GM12878 (cell line): ENCODE measurements at regions not wholly inside any gene's neighbourhood (a gene's known extent, or its start where the extent isn't known, plus 50 kb on each side); places are given as distances from the start of the nearest gene placed in this dataset.

ENCODE experiments used
- ATAC-seq: fragments of 200-7000 bp; cut with Tn5 transposase; 3 replicates; pipeline ENCODE4 v1.9.1; 2020; ENCODE audit warnings: mild to moderate bottlenecking, moderate library complexity
- BruUV-seq: library from RNA; stranded (reverse); fragments of 400-500 nt; replicated peaks from 2 replicates; lab custom pipeline; 2021; lab: Mats Ljungman, UMichigan
- CTCF ChIA-PET: fragments of 300-600 bp; sonication (Branson Sonifier 250); formaldehyde crosslinking; extraction: SDS; loops from one replicate; lab custom pipeline; 2021; ENCODE audit warnings: inconsistent platforms; lab: Yijun Ruan, JAX
- POLR2A ChIA-PET: fragments of 350-600 bp; formaldehyde crosslinking; extraction: SDS; loops from one replicate; lab custom pipeline; 2021; ENCODE audit warnings: inconsistent platforms; lab: Charles Lee
- RAD21 ChIA-PET: fragments of 300-600 bp; sonication (Branson Sonifier 250); formaldehyde crosslinking; loops from one replicate; lab custom pipeline; 2023; ENCODE audit warnings: antibody characterized with exemption; ENCODE audit not compliant: unreplicated experiment; lab: Charles Lee
- SMC1A ChIA-PET: fragments of 300-600 bp; sonication (Branson Sonifier 250); formaldehyde crosslinking; loops from one replicate; lab custom pipeline; 2023; ENCODE audit not compliant: unreplicated experiment, uncharacterized antibody; lab: Charles Lee
- DNase-seq: peaks from one replicate; pipeline ENCODE4 v3.0.0-alpha.2; 2011; ENCODE audit warnings: low read depth, low spot score
- FAIRE-seq: peaks from 3 replicates; lab custom pipeline; 2011; peaks lifted over from hg19 to GRCh38; lab: Jason Lieb, UNC
- H2AFZ ChIP-seq: 2 replicates; pipeline ENCODE4 v1.6.0; 2011; ENCODE audit warnings: low read depth, low read length, control low read depth; ENCODE audit not compliant: control insufficient read depth
- H3K27ac ChIP-seq: 2 replicates; pipeline ENCODE4 v1.5.1; 2011; ENCODE audit warnings: control low read depth; ENCODE audit not compliant: control insufficient read depth, insufficient read depth
- H3K27me3 ChIP-seq, 2 experiments: replicated peaks in 1 of 2; 2 replicates each; pipeline versions ENCODE4 v1.6.0 to v1.6.1; 2011; ENCODE audit warnings: low read length in 1 of 2; ENCODE audit not compliant: control insufficient read depth in 2 of 2, insufficient read depth in 2 of 2
- H3K36me3 ChIP-seq, 2 experiments: 2 replicates each; pipeline ENCODE4 v1.5.1; 2011; ENCODE audit warnings: low read length in 1 of 2; ENCODE audit not compliant: control insufficient read depth in 2 of 2, insufficient read depth in 2 of 2
- H3K4me1 ChIP-seq: 2 replicates; pipeline ENCODE4 v1.6.1; 2011; ENCODE audit warnings: mild to moderate bottlenecking, low read length, moderate library complexity, mixed read lengths; ENCODE audit not compliant: control insufficient read depth, insufficient read depth
- H3K4me2 ChIP-seq: 2 replicates; pipeline ENCODE4 v1.6.0; 2011; ENCODE audit warnings: control low read depth; ENCODE audit not compliant: control insufficient read depth, insufficient read depth
- H3K4me3 ChIP-seq: fragments of 200-600 bp; sonication (generic); 2 replicates; pipeline ENCODE4 v1.5.1; 2016
- H3K79me2 ChIP-seq: 2 replicates; pipeline ENCODE4 v1.6.0; 2011; ENCODE audit warnings: low read length; ENCODE audit not compliant: control insufficient read depth, insufficient read depth
- H3K9ac ChIP-seq: 2 replicates; pipeline ENCODE4 v1.8.0; 2011; ENCODE audit warnings: low read length, control low read depth, mixed read lengths; ENCODE audit not compliant: control insufficient read depth, insufficient read depth
- H3K9me3 ChIP-seq: replicated peaks from 3 replicates; pipeline ENCODE4 v1.5.1; 2011; ENCODE audit warnings: mild to moderate bottlenecking, low read length; ENCODE audit not compliant: control insufficient read depth, insufficient read depth
- H4K20me1 ChIP-seq: 2 replicates; pipeline ENCODE4 v1.6.0; 2011; ENCODE audit not compliant: control insufficient read depth, insufficient read depth
- ATF7 ChIP-seq: fragments of 450-650 bp; IDR thresholded peaks from 2 replicates; pipeline ENCODE4 v1.6.1; 2016; ENCODE audit warnings: low read depth, mild to moderate bottlenecking
- BACH1 ChIP-seq: fragments of 450-650 bp; IDR thresholded peaks from 2 replicates; pipeline ENCODE4 v1.6.1; 2017; ENCODE audit warnings: mild to moderate bottlenecking, borderline replicate concordance
- CHD2 ChIP-seq: IDR thresholded peaks from 2 replicates; pipeline ENCODE4 v1.6.1; 2011; ENCODE audit warnings: low read depth, low read length, improper control_type of control experiment, borderline replicate concordance
- EED ChIP-seq: sonication (generic); IDR thresholded peaks from 2 replicates; pipeline ENCODE4 v1.6.1; 2016; ENCODE audit warnings: antibody characterized with exemption, low read depth
- ESRRA ChIP-seq: IDR thresholded peaks from 2 replicates; pipeline ENCODE4 v1.6.1; 2012; ENCODE audit warnings: mild to moderate bottlenecking, low read length, improper control_type of control experiment
- ETV6 ChIP-seq, 2 experiments: fragments of 450-650 bp in 1 of 2; IDR thresholded peaks in 1 of 2; conservative IDR thresholded peaks in 1 of 2; 2 replicates each; pipeline ENCODE4 v1.6.1; 2014; ENCODE audit warnings: antibody characterized with exemption in 1 of 2, borderline replicate concordance in 1 of 2, low read depth in 1 of 2, mild to moderate bottlenecking in 1 of 2, moderate library complexity in 1 of 2
- JUND ChIP-seq: IDR thresholded peaks from 2 replicates; pipeline ENCODE4 v1.6.1; 2012; ENCODE audit warnings: low read depth, mild to moderate bottlenecking, low read length, improper control_type of control experiment, moderate library complexity
- KDM1A ChIP-seq: fragments of 200-600 bp; sonication (generic); IDR thresholded peaks from 2 replicates; pipeline ENCODE4 v1.6.1; 2016; ENCODE audit warnings: borderline replicate concordance
- NBN ChIP-seq: fragments of 450-650 bp; IDR thresholded peaks from 2 replicates; pipeline ENCODE4 v1.6.1; 2016
- POLR2AphosphoS2 ChIP-seq: IDR thresholded peaks from 2 replicates; pipeline ENCODE4 v1.6.1; 2011; ENCODE audit warnings: low read depth, mild to moderate bottlenecking, low read length, improper control_type of control experiment, moderate library complexity
- STAT1 ChIP-seq: fragments of 450-650 bp; conservative IDR thresholded peaks from 2 replicates; pipeline ENCODE4 v1.6.1; 2014; ENCODE audit warnings: antibody characterized with exemption, mild to moderate bottlenecking
- ZBTB4 ChIP-seq: fragments of 450-650 bp; formaldehyde crosslinking; IDR thresholded peaks from 2 replicates; pipeline ENCODE4 v1.4.0; 2022; ENCODE audit warnings: mild to moderate bottlenecking, moderate library complexity
- WGBS: methylation state at CpG from one replicate; pipeline ENCODE4 v1.1.6; 2016; ENCODE audit warnings: low lambda C conversion rate; ENCODE audit not compliant: insufficient replicate concordance, insufficient coverage; ENCODE audit errors: missing lambda C conversion rate; 5-methylcytosine and 5-hydroxymethylcytosine counted together
- in situ Hi-C: fragments of 300-500 bp; cut with MboI; formaldehyde crosslinking; loops from 9 replicates; pipeline ENCODE4 v1.14.3; 2018; ENCODE audit warnings: mixed read lengths
- intact Hi-C: fragments of 100-400 bp; cut with micrococcal nuclease; formaldehyde crosslinking; loops from one replicate; pipeline ENCODE4 v1.14.2; 2022; ENCODE audit not compliant: unreplicated experiment
- TF ChIP-seq, protein P1 (sequence below): fragments of 450-650 bp; IDR thresholded peaks from 2 replicates; pipeline ENCODE4 v1.6.1; 2017; ENCODE audit warnings: antibody characterized with exemption, mild to moderate bottlenecking, moderate library complexity
- TF ChIP-seq, protein P2 (sequence below): IDR thresholded peaks from 2 replicates; pipeline ENCODE4 v1.6.1; 2012; ENCODE audit warnings: low read depth, low read length, improper control_type of control experiment

DNA sequence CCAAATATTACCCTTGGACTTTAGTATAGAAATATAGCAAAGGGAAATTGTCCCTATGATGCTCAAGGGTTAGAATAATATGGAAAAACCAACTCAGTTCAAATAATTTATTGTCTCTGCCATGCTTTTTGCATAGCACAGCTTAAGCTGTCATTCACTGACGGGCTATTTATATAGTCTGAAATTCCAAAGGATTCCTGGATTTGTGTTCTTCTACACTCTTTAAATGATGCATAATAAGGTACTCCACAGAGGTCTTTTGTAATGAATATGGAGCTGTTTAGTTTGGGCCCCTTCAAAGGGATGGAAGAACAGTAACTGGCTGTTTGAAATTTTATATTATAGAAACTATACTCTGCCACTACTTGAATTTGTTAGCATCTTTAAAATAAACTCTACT lies 276.6 kb upstream of the FERD3L start:
- WGBS: 8% methylated on average over 1 of the region's 1 CpG
- FAIRE-seq (no peak), ATAC-seq (no peak), DNase-seq (no peak)
- in situ Hi-C loops: no loop called here
- Histone ChIP-seq H3K4me1 (no peaks in the 10 kb centered on the region), H3K27ac (no peak overlapping the region), H3K9ac (no peak overlapping the region), H3K4me3 (no peak overlapping the region), H3K27me3 (no peaks in the 10 kb centered on the region), H3K4me2 (no peak overlapping the region), H3K9me3 (no peaks in the 10 kb centered on the region), H3K36me3 (no peaks in the 10 kb centered on the region), H2AFZ (no peak overlapping the region), H4K20me1 (no peaks in the 10 kb centered on the region), H3K79me2 (no peaks in the 10 kb centered on the region)
- ChIA-PET SMC1A (no interaction called here), POLR2A (no interaction called here), RAD21 (no interaction called here), CTCF (interaction anchor here (0.6 kb wide), 1 partner anchor 10 kb away, joined by 3 read pairs; no protein-coding TSS in a partner anchor)
- intact Hi-C loops: no loop called here
- no peak for TF ChIP-seq ETV6 (conservative IDR thresholded peaks at IDR 0.05 in 1 of 2, IDR thresholded peaks at IDR 0.05 in 1 of 2; ENCODE audit: borderline replicate concordance in 1 of 2, low read depth in 1 of 2)
- TF ChIP-seq ZBTB4: no peak
- TF ChIP-seq STAT1: no peak
- TF ChIP-seq ESRRA: no peak
- TF ChIP-seq CHD2: no peak
- TF ChIP-seq, protein P1, sequence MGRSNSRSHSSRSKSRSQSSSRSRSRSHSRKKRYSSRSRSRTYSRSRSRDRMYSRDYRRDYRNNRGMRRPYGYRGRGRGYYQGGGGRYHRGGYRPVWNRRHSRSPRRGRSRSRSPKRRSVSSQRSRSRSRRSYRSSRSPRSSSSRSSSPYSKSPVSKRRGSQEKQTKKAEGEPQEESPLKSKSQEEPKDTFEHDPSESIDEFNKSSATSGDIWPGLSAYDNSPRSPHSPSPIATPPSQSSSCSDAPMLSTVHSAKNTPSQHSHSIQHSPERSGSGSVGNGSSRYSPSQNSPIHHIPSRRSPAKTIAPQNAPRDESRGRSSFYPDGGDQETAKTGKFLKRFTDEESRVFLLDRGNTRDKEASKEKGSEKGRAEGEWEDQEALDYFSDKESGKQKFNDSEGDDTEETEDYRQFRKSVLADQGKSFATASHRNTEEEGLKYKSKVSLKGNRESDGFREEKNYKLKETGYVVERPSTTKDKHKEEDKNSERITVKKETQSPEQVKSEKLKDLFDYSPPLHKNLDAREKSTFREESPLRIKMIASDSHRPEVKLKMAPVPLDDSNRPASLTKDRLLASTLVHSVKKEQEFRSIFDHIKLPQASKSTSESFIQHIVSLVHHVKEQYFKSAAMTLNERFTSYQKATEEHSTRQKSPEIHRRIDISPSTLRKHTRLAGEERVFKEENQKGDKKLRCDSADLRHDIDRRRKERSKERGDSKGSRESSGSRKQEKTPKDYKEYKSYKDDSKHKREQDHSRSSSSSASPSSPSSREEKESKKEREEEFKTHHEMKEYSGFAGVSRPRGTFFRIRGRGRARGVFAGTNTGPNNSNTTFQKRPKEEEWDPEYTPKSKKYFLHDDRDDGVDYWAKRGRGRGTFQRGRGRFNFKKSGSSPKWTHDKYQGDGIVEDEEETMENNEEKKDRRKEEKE: no peak
- TF ChIP-seq KDM1A: no peak
- TF ChIP-seq EED: no peak
- TF ChIP-seq NBN: no peak
- TF ChIP-seq, protein P2, sequence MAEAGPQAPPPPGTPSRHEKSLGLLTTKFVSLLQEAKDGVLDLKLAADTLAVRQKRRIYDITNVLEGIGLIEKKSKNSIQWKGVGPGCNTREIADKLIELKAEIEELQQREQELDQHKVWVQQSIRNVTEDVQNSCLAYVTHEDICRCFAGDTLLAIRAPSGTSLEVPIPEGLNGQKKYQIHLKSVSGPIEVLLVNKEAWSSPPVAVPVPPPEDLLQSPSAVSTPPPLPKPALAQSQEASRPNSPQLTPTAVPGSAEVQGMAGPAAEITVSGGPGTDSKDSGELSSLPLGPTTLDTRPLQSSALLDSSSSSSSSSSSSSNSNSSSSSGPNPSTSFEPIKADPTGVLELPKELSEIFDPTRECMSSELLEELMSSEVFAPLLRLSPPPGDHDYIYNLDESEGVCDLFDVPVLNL: no peak
- TF ChIP-seq POLR2AphosphoS2: no peak
- TF ChIP-seq JUND: no peak
- TF ChIP-seq BACH1: no peak
- TF ChIP-seq ATF7: no peak
- BruUV-seq: no TSS peak
